ENCODE measurements at regions not wholly inside any gene's neighbourhood (a gene's known extent, or its start where the extent isn't known, plus 50 kb on each side); places are given as distances from the start of the nearest gene placed in this dataset.

DNA sequence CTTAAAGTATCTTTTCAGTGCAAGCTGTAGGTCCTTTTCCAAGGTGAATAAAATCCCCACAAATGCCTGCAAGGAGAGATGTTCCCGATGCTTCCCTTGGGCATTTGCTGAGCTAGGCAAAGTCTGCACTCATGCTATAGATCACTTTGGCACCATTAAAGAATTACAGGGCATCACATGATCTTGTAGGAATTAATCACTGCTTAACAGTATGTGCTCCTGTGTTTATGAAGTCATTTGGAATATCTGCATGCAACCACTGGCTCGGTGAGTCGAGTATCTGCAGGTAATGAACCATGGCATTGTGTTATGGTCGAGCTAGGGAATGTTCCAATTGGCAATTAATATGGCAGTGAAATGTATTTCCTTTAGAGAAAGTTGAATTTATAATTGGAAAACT is 615.1 kb downstream of the TLE1 start:
- TF ChIP-seq, protein P1, sequence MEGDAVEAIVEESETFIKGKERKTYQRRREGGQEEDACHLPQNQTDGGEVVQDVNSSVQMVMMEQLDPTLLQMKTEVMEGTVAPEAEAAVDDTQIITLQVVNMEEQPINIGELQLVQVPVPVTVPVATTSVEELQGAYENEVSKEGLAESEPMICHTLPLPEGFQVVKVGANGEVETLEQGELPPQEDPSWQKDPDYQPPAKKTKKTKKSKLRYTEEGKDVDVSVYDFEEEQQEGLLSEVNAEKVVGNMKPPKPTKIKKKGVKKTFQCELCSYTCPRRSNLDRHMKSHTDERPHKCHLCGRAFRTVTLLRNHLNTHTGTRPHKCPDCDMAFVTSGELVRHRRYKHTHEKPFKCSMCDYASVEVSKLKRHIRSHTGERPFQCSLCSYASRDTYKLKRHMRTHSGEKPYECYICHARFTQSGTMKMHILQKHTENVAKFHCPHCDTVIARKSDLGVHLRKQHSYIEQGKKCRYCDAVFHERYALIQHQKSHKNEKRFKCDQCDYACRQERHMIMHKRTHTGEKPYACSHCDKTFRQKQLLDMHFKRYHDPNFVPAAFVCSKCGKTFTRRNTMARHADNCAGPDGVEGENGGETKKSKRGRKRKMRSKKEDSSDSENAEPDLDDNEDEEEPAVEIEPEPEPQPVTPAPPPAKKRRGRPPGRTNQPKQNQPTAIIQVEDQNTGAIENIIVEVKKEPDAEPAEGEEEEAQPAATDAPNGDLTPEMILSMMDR (IDR thresholded peaks at IDR 0.05; ENCODE audit: insufficient read depth, low read length, poor library complexity, severe bottlenecking) = no peak
- no peak for TF ChIP-seq EZH2phosphoT487 (conservative IDR thresholded peaks at IDR 0.05; ENCODE audit: low read length)
